ENCODE measurements at regions not wholly inside any gene's neighbourhood (a gene's known extent, or its start where the extent isn't known, plus 50 kb on each side); places are given as distances from the start of the nearest gene placed in this dataset.

GRCh38 chr11:19447150-19447566 lies 206.4 kb upstream of the E2F8 start:
- Histone ChIP-seq H3K79me2 (ENCODE audit: control insufficient read depth in 1 of 2, insufficient read depth in 2 of 2, low read length in 2 of 2) (no peaks in the 10 kb centered on the region), H4K5ac (ENCODE audit: insufficient read length, low read depth, low read length) (no peak overlapping the region), H3K9ac (replicated peaks in 1 of 4; ENCODE audit: extremely low read depth in 1 of 4, low read depth in 3 of 4, low read length in 3 of 4) (no peak overlapping the region), H3K14ac (ENCODE audit: insufficient read length) (no peak overlapping the region), H3K27me3 (replicated peaks in 1 of 4; ENCODE audit: control insufficient read depth in 3 of 4, extremely low read depth in 1 of 4, insufficient read depth in 3 of 4, low read length in 3 of 4) (no peaks in the 10 kb centered on the region), H2BK12ac (ENCODE audit: low read depth, low read length) (no peak overlapping the region), H3K4me1 (replicated peaks in 1 of 4; ENCODE audit: control insufficient read depth in 3 of 4, insufficient read depth in 4 of 4, low read length in 3 of 4) (no peaks in the 10 kb centered on the region), H3K36me3 (ENCODE audit: control insufficient read depth in 2 of 4, insufficient read depth in 4 of 4, low read length in 3 of 4) (no peaks in the 10 kb centered on the region), H3K18ac (ENCODE audit: extremely low read depth, low read length) (no peak overlapping the region), H3K27ac (ENCODE audit: low read depth, low read length) (no peak overlapping the region), H3K4ac (replicated peaks; ENCODE audit: insufficient read length, low read depth, low read length) (no peak overlapping the region), H2BK20ac (ENCODE audit: low read length) (no peak overlapping the region), H4K8ac (ENCODE audit: extremely low read depth, insufficient read depth, low read length) (no peak overlapping the region), H3K9me3 (ENCODE audit: insufficient read depth in 2 of 2, low read depth in 1 of 2, low read length in 1 of 2) (no peaks in the 10 kb centered on the region), H3K56ac (replicated peaks; ENCODE audit: insufficient read length, low read depth, low read length) (no peak overlapping the region), H3K4me2 (ENCODE audit: insufficient read depth in 1 of 2, low read depth in 2 of 2, low read length in 2 of 2) (no peak overlapping the region), H3K23me2 (ENCODE audit: low read depth, low read length) (no peaks in the 10 kb centered on the region), H4K91ac (replicated peaks; ENCODE audit: insufficient read length, low read length) (no peak overlapping the region), H2BK5ac (ENCODE audit: low read depth, low read length) (no peak overlapping the region), H2AK5ac (ENCODE audit: low read depth, low read length) (no peak overlapping the region), H4K20me1 (replicated peaks in 1 of 2; ENCODE audit: control insufficient read depth in 1 of 2, insufficient read depth in 2 of 2, low read length in 2 of 2) (no peaks in the 10 kb centered on the region), H3K79me1 (ENCODE audit: low read depth, low read length) (no peaks in the 10 kb centered on the region), H2BK15ac (ENCODE audit: low read length) (no peak overlapping the region), H2BK120ac (replicated peaks; ENCODE audit: low read depth, low read length) (no peak overlapping the region), H3K23ac (ENCODE audit: insufficient read length) (no peak overlapping the region), H2AFZ (ENCODE audit: low read length) (no peak overlapping the region), H3K4me3 (ENCODE audit: extremely low read depth in 1 of 4, insufficient read depth in 2 of 4, low read depth in 3 of 4, low read length in 4 of 4) (no peak overlapping the region)
- ChIA-PET POLR2A (ENCODE audit: partially characterized antibody) (no interaction called here), CTCF (ENCODE audit: partially characterized antibody) (interaction anchor here (1.0 to 1.1 kb wide), 4 partner anchors 8 to 104 kb away, joined by 3 to 4 read pairs (median 3); no protein-coding TSS in a partner anchor)
- FAIRE-seq, result no peak
- WGBS, 2 experiments (ENCODE audit: extremely low coverage in 1 of 2, insufficient coverage in 1 of 2, insufficient read length in 1 of 2, insufficient replicate concordance in 2 of 2, low coverage in 1 of 2, low lambda C conversion rate in 2 of 2, missing lambda C conversion rate in 1 of 2), result 84% methylated on average over 5 of the region's 5 CpGs; no CpG with 5 or more reads in 1 of the 2 experiments
- no peak for DNase-seq (ENCODE audit: low read depth in 1 of 2, low spot score in 2 of 2)
- TF ChIP-seq SRF (IDR thresholded peaks at IDR 0.05; ENCODE audit: low read depth, low read length) (no peak), BRCA1 (IDR thresholded peaks at IDR 0.05; ENCODE audit: low read depth, low read length) (no peak), RBBP5 (IDR thresholded peaks at IDR 0.05; ENCODE audit: borderline replicate concordance, low read depth, low read length) (no peak), CHD1 (IDR thresholded peaks at IDR 0.05; ENCODE audit: low read depth, low read length) (no peak), CBX8 (IDR thresholded peaks at IDR 0.05; ENCODE audit: borderline replicate concordance, low read depth, low read length) (no peak), EZH2 (IDR thresholded peaks at IDR 0.05; ENCODE audit: low read depth, low read length, severe bottlenecking) (no peak), TCF12 (IDR thresholded peaks at IDR 0.05; ENCODE audit: low read depth, low read length) (no peak), CTCF (IDR thresholded peaks at IDR 0.05; ENCODE audit: control extremely low read depth in 1 of 3, insufficient read depth in 1 of 3, low read depth in 1 of 3, low read length in 3 of 3) (no peak), RFX5 (IDR thresholded peaks at IDR 0.05; ENCODE audit: borderline replicate concordance, low read depth, low read length) (no peak), POLR2AphosphoS5 (IDR thresholded peaks at IDR 0.05; ENCODE audit: low read depth, low read length) (no peak), TEAD4 (IDR thresholded peaks at IDR 0.05; ENCODE audit: low read depth, low read length) (no peak), CTBP2 (IDR thresholded peaks at IDR 0.05; ENCODE audit: borderline replicate concordance, insufficient read depth, insufficient read length, low read length) (no peak)
